Neural progenitor cell (in vitro differentiated cells): ENCODE measurements at regions not wholly inside any gene's neighbourhood (a gene's known extent, or its start where the extent isn't known, plus 50 kb on each side); places are given as distances from the start of the nearest gene placed in this dataset.

Source experiments
- DNase-seq: peaks from one replicate; pipeline ENCODE4 v3.0.0-alpha.2; 2016; ENCODE audit warnings: low spot score
- H2AFZ ChIP-seq: fragments of 200-600 bp; sonication (generic); replicated peaks from 2 replicates; pipeline ENCODE4 v1.6.1; 2016; ENCODE audit warnings: antibody characterized with exemption
- H3F3A ChIP-seq: fragments of 200-600 bp; sonication (generic); 2 replicates; pipeline ENCODE4 v1.6.1; 2016; ENCODE audit warnings: antibody characterized with exemption, low read depth
- H3K27ac ChIP-seq: fragments of 200-600 bp; sonication (generic); 2 replicates; pipeline ENCODE4 v1.5.1; 2016; ENCODE audit warnings: mild to moderate bottlenecking
- H3K27me3 ChIP-seq: fragments of 200-600 bp; sonication (generic); 2 replicates; pipeline ENCODE4 v1.6.1; 2016; ENCODE audit warnings: mild to moderate bottlenecking, moderate library complexity
- H3K36me3 ChIP-seq: fragments of 200-600 bp; sonication (generic); 2 replicates; pipeline ENCODE4 v1.5.1; 2016
- H3K4me1 ChIP-seq: fragments of 200-600 bp; sonication (generic); 2 replicates; pipeline ENCODE4 v1.6.1; 2016; ENCODE audit warnings: mixed run types
- H3K4me2 ChIP-seq: fragments of 200-600 bp; sonication (generic); 2 replicates; pipeline ENCODE4 v1.6.1; 2016
- H3K4me3 ChIP-seq: fragments of 200-600 bp; sonication (generic); 2 replicates; pipeline ENCODE4 v1.5.1; 2016
- H3K79me2 ChIP-seq: fragments of 200-600 bp; sonication (generic); 2 replicates; pipeline ENCODE4 v1.6.1; 2016; ENCODE audit warnings: low read depth
- H3K9ac ChIP-seq: fragments of 200-600 bp; sonication (generic); 2 replicates; pipeline ENCODE4 v1.6.1; 2016
- H3K9me3 ChIP-seq: fragments of 200-600 bp; sonication (generic); 2 replicates; pipeline ENCODE4 v1.5.1; 2016; ENCODE audit warnings: low read depth
- H4K20me1 ChIP-seq: fragments of 200-600 bp; sonication (generic); 2 replicates; pipeline ENCODE4 v1.6.1; 2016; ENCODE audit warnings: low read depth
- H3K27ac Mint-ChIP-seq: 3 replicates; pipeline ENCODE4 v1.8.0; 2021; ENCODE audit warnings: mixed read lengths
- H3K27me3 Mint-ChIP-seq: 2 replicates; pipeline ENCODE4 v1.8.0; 2022; ENCODE audit warnings: low read depth, mild to moderate bottlenecking, inconsistent platforms, moderate library complexity, mixed read lengths; ENCODE audit not compliant: insufficient read depth
- H3K36me3 Mint-ChIP-seq: 3 replicates; pipeline ENCODE4 v1.8.0; 2021; ENCODE audit warnings: mixed read lengths
- H3K4me1 Mint-ChIP-seq: 3 replicates; pipeline ENCODE4 v1.8.0; 2021; ENCODE audit warnings: mixed read lengths
- H3K4me3 Mint-ChIP-seq: 3 replicates; pipeline ENCODE4 v1.8.0; 2021; ENCODE audit warnings: mild to moderate bottlenecking, moderate library complexity, mixed read lengths
- H3K9me3 Mint-ChIP-seq: 3 replicates; pipeline ENCODE4 v1.8.0; 2020; ENCODE audit warnings: mixed read lengths
- EZH2 ChIP-seq: fragments of 200-600 bp; sonication (generic); IDR thresholded peaks from 2 replicates; pipeline ENCODE4 v1.6.1; 2017; ENCODE audit warnings: antibody characterized with exemption, mild to moderate bottlenecking, moderate library complexity
- EZH2phosphoT487 ChIP-seq: fragments of 200-600 bp; sonication (generic); IDR thresholded peaks from 2 replicates; pipeline ENCODE4 v1.6.1; 2017; ENCODE audit warnings: antibody characterized with exemption
- TF ChIP-seq, protein P1 (sequence below): fragments of 200-600 bp; sonication (generic); IDR thresholded peaks from 2 replicates; pipeline ENCODE4 v1.5.1; 2017; ENCODE audit warnings: antibody characterized with exemption, mild to moderate bottlenecking

DNA sequence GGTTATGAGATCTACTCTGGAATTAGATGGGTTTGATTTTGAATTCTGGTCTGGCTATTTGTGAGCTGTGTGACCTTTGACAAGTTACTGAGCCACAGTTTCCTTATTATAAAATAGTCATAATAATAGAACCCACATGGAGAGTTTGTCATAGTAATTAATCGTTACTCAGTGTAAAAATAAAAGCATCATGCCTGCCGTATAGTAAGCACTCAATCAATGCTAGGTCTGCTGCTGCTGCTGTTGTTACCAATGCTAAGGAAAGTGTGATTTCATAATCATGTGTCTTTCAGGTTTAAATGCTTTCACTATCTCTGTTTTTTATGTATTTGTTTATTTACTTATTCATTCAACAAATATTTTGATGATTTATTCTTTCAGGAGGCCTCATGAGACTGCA, 539.9 kb upstream of the SEL1L start:
- H3F3A ChIP-seq, result no peaks in the 10 kb centered on the region
- H3K9me3 Mint-ChIP-seq, result no peaks in the 10 kb centered on the region
- TF ChIP-seq EZH2, result no peak
- TF ChIP-seq EZH2phosphoT487, result no peak
- TF ChIP-seq, protein P1, sequence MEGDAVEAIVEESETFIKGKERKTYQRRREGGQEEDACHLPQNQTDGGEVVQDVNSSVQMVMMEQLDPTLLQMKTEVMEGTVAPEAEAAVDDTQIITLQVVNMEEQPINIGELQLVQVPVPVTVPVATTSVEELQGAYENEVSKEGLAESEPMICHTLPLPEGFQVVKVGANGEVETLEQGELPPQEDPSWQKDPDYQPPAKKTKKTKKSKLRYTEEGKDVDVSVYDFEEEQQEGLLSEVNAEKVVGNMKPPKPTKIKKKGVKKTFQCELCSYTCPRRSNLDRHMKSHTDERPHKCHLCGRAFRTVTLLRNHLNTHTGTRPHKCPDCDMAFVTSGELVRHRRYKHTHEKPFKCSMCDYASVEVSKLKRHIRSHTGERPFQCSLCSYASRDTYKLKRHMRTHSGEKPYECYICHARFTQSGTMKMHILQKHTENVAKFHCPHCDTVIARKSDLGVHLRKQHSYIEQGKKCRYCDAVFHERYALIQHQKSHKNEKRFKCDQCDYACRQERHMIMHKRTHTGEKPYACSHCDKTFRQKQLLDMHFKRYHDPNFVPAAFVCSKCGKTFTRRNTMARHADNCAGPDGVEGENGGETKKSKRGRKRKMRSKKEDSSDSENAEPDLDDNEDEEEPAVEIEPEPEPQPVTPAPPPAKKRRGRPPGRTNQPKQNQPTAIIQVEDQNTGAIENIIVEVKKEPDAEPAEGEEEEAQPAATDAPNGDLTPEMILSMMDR, result no peak

DNA sequence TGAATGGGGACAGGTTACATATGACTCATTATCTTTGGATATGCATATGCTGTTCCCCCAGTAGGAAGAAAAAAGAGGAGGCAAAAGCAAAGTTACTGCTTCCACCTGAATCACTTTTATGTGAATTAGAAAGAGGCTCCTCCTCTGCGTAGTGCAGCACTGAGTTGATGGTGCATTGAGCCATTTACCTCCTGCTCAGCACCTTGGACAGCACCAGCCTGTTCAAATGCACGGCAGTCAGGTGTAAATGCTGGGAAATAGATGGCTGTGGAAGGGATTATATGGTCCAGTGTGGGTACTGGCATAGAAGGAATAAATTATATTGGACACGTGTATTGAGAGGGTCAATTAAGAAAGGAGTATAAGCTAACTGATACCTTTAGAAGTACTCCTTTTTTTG, 541.9 kb upstream of the SEL1L start:
- Histone ChIP-seq H3K9me3 (no peaks in the 10 kb centered on the region), H3K79me2 (no peaks in the 10 kb centered on the region), H3K9ac (no peak overlapping the region), H3K4me3 (no peak overlapping the region), H3K4me1 (peaks cover 5% of the 10 kb centered on the region), H3K4me2 (no peak overlapping the region), H2AFZ (no peak overlapping the region), H3K27ac (no peak overlapping the region), H3F3A (peaks cover 8% of the 10 kb centered on the region), H3K27me3 (no peaks in the 10 kb centered on the region), H4K20me1 (peaks cover 3% of the 10 kb centered on the region), H3K36me3 (no peaks in the 10 kb centered on the region)
- Mint-ChIP-seq H3K4me3 (peak overlapping the region; percentile 62), H3K4me1 (peaks cover 5% of the 10 kb centered on the region), H3K27ac (no peak overlapping the region), H3K27me3 (peaks cover 8% of the 10 kb centered on the region), H3K9me3 (no peaks in the 10 kb centered on the region), H3K36me3 (no peaks in the 10 kb centered on the region)
- DNase-seq, result peak; percentile 89
- TF ChIP-seq, protein P1, result no peak
- TF ChIP-seq EZH2phosphoT487, result peak; percentile 11

More for the DNA sequence above, 539.9 kb upstream of the SEL1L start:
- peaks cover 8% of the 10 kb centered on the region for H3K27me3 Mint-ChIP-seq
- no peaks in the 10 kb centered on the region for H3K9me3 ChIP-seq
- no peaks in the 10 kb centered on the region for H3K36me3 ChIP-seq
- no peaks in the 10 kb centered on the region for H3K79me2 ChIP-seq
- H3K4me1 Mint-ChIP-seq, result no peaks in the 10 kb centered on the region
- no peak for DNase-seq
- H3K27ac Mint-ChIP-seq, result no peak overlapping the region
- H2AFZ ChIP-seq, result no peak overlapping the region
- H3K4me3 ChIP-seq, result no peak overlapping the region
- H3K27ac ChIP-seq, result no peak overlapping the region
- no peak overlapping the region for H3K4me2 ChIP-seq
- H4K20me1 ChIP-seq, result peaks cover 3% of the 10 kb centered on the region
- no peak overlapping the region for H3K4me3 Mint-ChIP-seq
- no peaks in the 10 kb centered on the region for H3K36me3 Mint-ChIP-seq
- H3K4me1 ChIP-seq, result no peaks in the 10 kb centered on the region
- no peak overlapping the region for H3K9ac ChIP-seq
- no peaks in the 10 kb centered on the region for H3K27me3 ChIP-seq

DNA sequence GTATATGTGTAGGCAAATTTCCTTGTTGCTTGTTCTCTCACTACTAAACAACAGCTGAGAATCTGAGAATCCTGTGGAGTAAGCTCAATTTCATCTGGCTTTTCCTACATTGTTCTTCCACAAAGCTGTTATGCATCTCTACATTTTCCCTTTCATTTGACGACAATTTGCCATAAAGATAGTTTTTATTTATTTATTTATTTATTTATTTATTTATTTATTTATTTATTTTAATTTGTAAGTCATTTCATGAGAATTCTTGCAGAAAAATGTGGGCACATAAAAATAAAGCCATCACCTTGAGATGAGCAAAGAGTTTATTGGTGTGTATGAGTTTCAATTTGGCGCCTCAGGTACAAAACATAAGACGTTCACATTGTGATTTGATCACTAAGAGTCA, 545.9 kb upstream of the SEL1L start:
- H3K27ac ChIP-seq, result no peak overlapping the region

DNA sequence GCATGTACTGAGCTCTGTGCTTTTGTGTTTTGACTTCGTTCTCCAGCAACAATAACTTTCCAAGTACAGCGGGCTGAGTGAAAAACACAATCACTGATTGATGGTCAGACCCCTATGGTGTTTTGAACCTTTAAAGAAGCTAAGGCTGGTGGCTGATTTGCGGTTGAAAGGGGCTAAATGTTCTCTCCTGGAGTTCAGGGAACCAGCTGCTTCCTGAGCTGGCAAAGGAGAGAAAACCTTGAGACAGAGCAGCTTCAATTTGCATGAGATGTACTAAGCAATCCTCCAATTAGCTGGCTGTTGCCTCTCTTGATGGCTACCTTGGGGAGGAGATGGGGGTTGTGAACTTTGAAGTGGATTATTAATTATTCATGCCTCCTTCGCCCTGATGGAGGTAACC, 546.7 kb upstream of the SEL1L start:
- Mint-ChIP-seq H3K4me1 (peaks cover 7% of the 10 kb centered on the region), H3K4me3 (no peak overlapping the region), H3K27me3 (peaks cover 7% of the 10 kb centered on the region), H3K9me3 (no peaks in the 10 kb centered on the region), H3K36me3 (no peaks in the 10 kb centered on the region), H3K27ac (no peak overlapping the region)
- H3K9ac ChIP-seq, result no peak overlapping the region
- no peak overlapping the region for H3K27ac ChIP-seq
- no peak for TF ChIP-seq EZH2
- TF ChIP-seq, protein P1, result no peak
- no peak for TF ChIP-seq EZH2phosphoT487
- H3K4me1 ChIP-seq, result peaks cover 13% of the 10 kb centered on the region
- no peaks in the 10 kb centered on the region for H3K27me3 ChIP-seq
- no peaks in the 10 kb centered on the region for H3K9me3 ChIP-seq
- no peak overlapping the region for H3K4me3 ChIP-seq
- no peak overlapping the region for H2AFZ ChIP-seq
- H3K79me2 ChIP-seq, result no peaks in the 10 kb centered on the region
- no peaks in the 10 kb centered on the region for H4K20me1 ChIP-seq
- H3K4me2 ChIP-seq, result peak overlapping the region; percentile 2
- H3K36me3 ChIP-seq, result no peaks in the 10 kb centered on the region
- peak; percentile 62 for DNase-seq
- peaks cover 20% of the 10 kb centered on the region for H3F3A ChIP-seq

More for the DNA sequence above, 545.9 kb upstream of the SEL1L start:
- H3K27me3 ChIP-seq, result no peaks in the 10 kb centered on the region
- Mint-ChIP-seq H3K4me1 (peaks cover 7% of the 10 kb centered on the region), H3K27me3 (peaks cover 6% of the 10 kb centered on the region), H3K9me3 (no peaks in the 10 kb centered on the region), H3K27ac (no peak overlapping the region), H3K36me3 (no peaks in the 10 kb centered on the region), H3K4me3 (no peak overlapping the region)
- H3K4me1 ChIP-seq, result peaks cover 13% of the 10 kb centered on the region
- no peak overlapping the region for H3K4me3 ChIP-seq
- H3K4me2 ChIP-seq, result no peak overlapping the region
- no peak overlapping the region for H3K9ac ChIP-seq
- DNase-seq, result no peak
- no peaks in the 10 kb centered on the region for H3K36me3 ChIP-seq
- no peaks in the 10 kb centered on the region for H3K9me3 ChIP-seq
- H2AFZ ChIP-seq, result no peak overlapping the region
- H3F3A ChIP-seq, result peaks cover 20% of the 10 kb centered on the region
- H3K79me2 ChIP-seq, result no peaks in the 10 kb centered on the region
- TF ChIP-seq EZH2, result no peak
- H4K20me1 ChIP-seq, result peaks cover 3% of the 10 kb centered on the region
